Liver (tissue), 8 donors: ENCODE measurements at regions not wholly inside any gene's neighbourhood (a gene's known extent, or its start where the extent isn't known, plus 50 kb on each side); places are given as distances from the start of the nearest gene placed in this dataset.

ENCODE experiments used
- DNase-seq: peaks from one replicate; pipeline ENCODE4 v3.0.0-alpha.2; 2017; ENCODE audit warnings: low spot score
- H3K27ac ChIP-seq, 2 donors: one replicate each; pipeline ENCODE4 v1.7.0; 2013; ENCODE audit warnings: inconsistent platforms in 2 of 2, low read length in 2 of 2, control low read depth in 1 of 2, low read depth in 1 of 2, mild to moderate bottlenecking in 1 of 2
- H3K27me3 ChIP-seq, 4 donors: one replicate each; pipeline versions ENCODE4 v1.6.1 to v1.7.0; 2013; ENCODE audit warnings: low read length in 3 of 4, inconsistent platforms in 1 of 4, mild to moderate bottlenecking in 1 of 4, moderate library complexity in 1 of 4; ENCODE audit not compliant: control insufficient read depth in 4 of 4, insufficient read depth in 4 of 4
- H3K36me3 ChIP-seq, 4 donors: one replicate each; pipeline versions ENCODE4 v1.6.1 to v1.7.0; 2013; ENCODE audit warnings: low read length in 3 of 4, mild to moderate bottlenecking in 3 of 4, low read depth in 1 of 4, moderate library complexity in 1 of 4; ENCODE audit not compliant: control insufficient read depth in 4 of 4, insufficient read depth in 3 of 4
- H3K4me1 ChIP-seq, 4 donors: one replicate each; pipeline versions ENCODE4 v1.6.1 to v1.7.0; 2013; ENCODE audit warnings: low read length in 3 of 4, mild to moderate bottlenecking in 3 of 4, moderate library complexity in 1 of 4; ENCODE audit not compliant: control insufficient read depth in 4 of 4, insufficient read depth in 4 of 4
- H3K4me3 ChIP-seq, 3 donors: one replicate each; pipeline versions ENCODE4 v1.6.1 to v1.7.0; 2013; ENCODE audit warnings: low read length in 3 of 3, control low read depth in 1 of 3, low read depth in 1 of 3, mild to moderate bottlenecking in 1 of 3
- H3K9ac ChIP-seq, 2 donors: one replicate each; pipeline ENCODE4 v1.7.0; 2013; ENCODE audit warnings: low read length in 2 of 2, mild to moderate bottlenecking in 2 of 2, moderate library complexity in 2 of 2, control low read depth in 1 of 2, low read depth in 1 of 2
- H3K9me3 ChIP-seq, 4 donors: one replicate each; pipeline versions ENCODE4 v1.6.1 to v1.7.0; 2013; ENCODE audit warnings: low read length in 3 of 4; ENCODE audit not compliant: control insufficient read depth in 4 of 4
- EGR1 ChIP-seq, 2 donors: IDR thresholded peaks; 2 replicates each; pipeline ENCODE4 v1.6.1; 2016 to 2018; ENCODE audit warnings: antibody characterized with exemption in 2 of 2, low read depth in 2 of 2
- FOXA1 ChIP-seq: IDR thresholded peaks from 2 replicates; pipeline ENCODE4 v1.6.1; 2016; ENCODE audit warnings: antibody characterized with exemption
- FOXA2 ChIP-seq: IDR thresholded peaks from 2 replicates; pipeline ENCODE4 v1.6.1; 2016; ENCODE audit warnings: antibody characterized with exemption
- GABPA ChIP-seq, 2 donors: IDR thresholded peaks in 1 of 2; conservative IDR thresholded peaks in 1 of 2; 2 replicates each; pipeline ENCODE4 v1.6.1; 2016; ENCODE audit warnings: antibody characterized with exemption in 2 of 2, mild to moderate bottlenecking in 1 of 2, moderate library complexity in 1 of 2
- HNF4A ChIP-seq, 2 donors: conservative IDR thresholded peaks; 2 replicates each; pipeline ENCODE4 v1.6.1; 2016; ENCODE audit warnings: antibody characterized with exemption in 2 of 2, mild to moderate bottlenecking in 2 of 2
- HNF4G ChIP-seq: IDR thresholded peaks from 2 replicates; pipeline ENCODE4 v1.6.1; 2016; ENCODE audit warnings: antibody characterized with exemption
- JUND ChIP-seq, 2 donors: IDR thresholded peaks; 2 replicates each; pipeline ENCODE4 v1.6.1; 2016; ENCODE audit warnings: antibody characterized with exemption in 2 of 2
- NR2F2 ChIP-seq: IDR thresholded peaks from 2 replicates; pipeline ENCODE4 v1.6.1; 2016; ENCODE audit warnings: antibody characterized with exemption
- RAD21 ChIP-seq, 2 donors: IDR thresholded peaks; 2 replicates each; pipeline ENCODE4 v1.6.1; 2016; ENCODE audit warnings: antibody characterized with exemption in 2 of 2, mild to moderate bottlenecking in 2 of 2
- REST ChIP-seq: IDR thresholded peaks from 2 replicates; pipeline ENCODE4 v1.6.1; 2016; ENCODE audit warnings: antibody characterized with exemption, mild to moderate bottlenecking
- RXRA ChIP-seq, 2 donors: IDR thresholded peaks; 2 replicates each; pipeline ENCODE4 v1.6.1; 2017 to 2018; ENCODE audit warnings: antibody characterized with exemption in 2 of 2, mild to moderate bottlenecking in 1 of 2
- SP1 ChIP-seq: IDR thresholded peaks from 2 replicates; pipeline ENCODE4 v1.6.1; 2018; ENCODE audit warnings: antibody characterized with exemption, mild to moderate bottlenecking
- YY1 ChIP-seq: IDR thresholded peaks from 2 replicates; pipeline ENCODE4 v1.6.1; 2016; ENCODE audit warnings: antibody characterized with exemption, mild to moderate bottlenecking
- WGBS: extraction: QIAGEN DNeasy Blood & Tissue Kit; methylation state at CpG from one replicate; pipeline ENCODE4 v1.1.7; 2013; 5-methylcytosine and 5-hydroxymethylcytosine counted together
- TF ChIP-seq, protein P1 (sequence below): fragments of 150-350 bp; IDR thresholded peaks from 2 replicates; pipeline ENCODE4 v1.5.1; 2017; ENCODE audit warnings: improper control_type of control experiment, low read depth, low read length; ENCODE audit not compliant: missing input control
- TF ChIP-seq, protein P2 (sequence below): IDR thresholded peaks from 2 replicates; pipeline ENCODE4 v1.6.1; 2016; ENCODE audit warnings: antibody characterized with exemption
- TF ChIP-seq, protein P3 (sequence below): IDR thresholded peaks from 2 replicates; pipeline ENCODE4 v1.6.1; 2016; ENCODE audit warnings: antibody characterized with exemption
- TF ChIP-seq, protein P4 (sequence below): IDR thresholded peaks from 2 replicates; pipeline ENCODE4 v1.6.1; 2016; ENCODE audit warnings: antibody characterized with exemption
- donor health status: healthy.
- donor health status: healthy.
- donor health status: healthy.
- donor health status: healthy.
- donor health status: healthy.

DNA sequence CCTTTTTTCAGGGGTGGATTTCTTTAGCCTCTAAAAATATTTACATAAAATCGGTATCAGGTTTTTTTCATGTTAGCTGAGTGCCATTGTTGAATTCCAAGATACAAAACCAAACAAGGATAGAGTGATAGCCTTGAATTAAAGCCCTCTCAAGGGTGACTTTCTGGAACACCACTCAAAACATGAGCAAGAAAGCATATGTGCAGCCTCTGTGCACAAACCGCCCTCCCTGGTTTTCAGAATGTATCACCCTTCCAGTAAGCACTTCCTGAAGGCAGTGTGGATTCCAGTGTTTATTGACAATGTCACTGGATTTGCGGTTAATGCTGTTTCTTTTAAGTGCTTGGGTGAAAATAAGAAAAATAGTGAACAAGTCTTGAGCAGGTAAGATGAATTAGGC lies 597.7 kb downstream of the TMEM114 start:
- Histone ChIP-seq H3K9me3 (no peaks in the 10 kb centered on the region), H3K9ac (no peak overlapping the region), H3K4me3 (no peak overlapping the region), H3K36me3 (no peaks in the 10 kb centered on the region), H3K27me3 (no peaks in the 10 kb centered on the region), H3K4me1 (no peaks in the 10 kb centered on the region), H3K27ac (no peak overlapping the region)
- DNase-seq = no peak
- WGBS = 48% methylated on average over 3 of the region's 3 CpGs
- TF ChIP-seq HNF4A (conservative IDR thresholded peaks at IDR 0.05) (no peak), RAD21 (IDR thresholded peaks at IDR 0.05) (no peak), HNF4G (no peak)
- TF ChIP-seq, protein P1, sequence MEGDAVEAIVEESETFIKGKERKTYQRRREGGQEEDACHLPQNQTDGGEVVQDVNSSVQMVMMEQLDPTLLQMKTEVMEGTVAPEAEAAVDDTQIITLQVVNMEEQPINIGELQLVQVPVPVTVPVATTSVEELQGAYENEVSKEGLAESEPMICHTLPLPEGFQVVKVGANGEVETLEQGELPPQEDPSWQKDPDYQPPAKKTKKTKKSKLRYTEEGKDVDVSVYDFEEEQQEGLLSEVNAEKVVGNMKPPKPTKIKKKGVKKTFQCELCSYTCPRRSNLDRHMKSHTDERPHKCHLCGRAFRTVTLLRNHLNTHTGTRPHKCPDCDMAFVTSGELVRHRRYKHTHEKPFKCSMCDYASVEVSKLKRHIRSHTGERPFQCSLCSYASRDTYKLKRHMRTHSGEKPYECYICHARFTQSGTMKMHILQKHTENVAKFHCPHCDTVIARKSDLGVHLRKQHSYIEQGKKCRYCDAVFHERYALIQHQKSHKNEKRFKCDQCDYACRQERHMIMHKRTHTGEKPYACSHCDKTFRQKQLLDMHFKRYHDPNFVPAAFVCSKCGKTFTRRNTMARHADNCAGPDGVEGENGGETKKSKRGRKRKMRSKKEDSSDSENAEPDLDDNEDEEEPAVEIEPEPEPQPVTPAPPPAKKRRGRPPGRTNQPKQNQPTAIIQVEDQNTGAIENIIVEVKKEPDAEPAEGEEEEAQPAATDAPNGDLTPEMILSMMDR = no peak
- TF ChIP-seq, protein P2, sequence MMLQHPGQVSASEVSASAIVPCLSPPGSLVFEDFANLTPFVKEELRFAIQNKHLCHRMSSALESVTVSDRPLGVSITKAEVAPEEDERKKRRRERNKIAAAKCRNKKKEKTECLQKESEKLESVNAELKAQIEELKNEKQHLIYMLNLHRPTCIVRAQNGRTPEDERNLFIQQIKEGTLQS = no peak

- H3K27ac ChIP-seq = no peak overlapping the region
- H3K4me1 ChIP-seq = no peaks in the 10 kb centered on the region
- H3K9ac ChIP-seq = no peak overlapping the region
- no peak for DNase-seq
- H3K4me3 ChIP-seq = no peak overlapping the region
- TF ChIP-seq, protein P1 = no peak
- TF ChIP-seq NR2F2 (no peak), EGR1 (IDR thresholded peaks at IDR 0.05; ENCODE audit: low read depth in 2 of 2) (no peak), GABPA (IDR thresholded peaks at IDR 0.05 in 1 of 2, conservative IDR thresholded peaks at IDR 0.05 in 1 of 2) (no peak), SP1 (no peak), JUND (IDR thresholded peaks at IDR 0.05) (no peak), YY1 (no peak), RXRA (IDR thresholded peaks at IDR 0.05) (no peak), HNF4G (no peak), HNF4A (conservative IDR thresholded peaks at IDR 0.05) (no peak), RAD21 (IDR thresholded peaks at IDR 0.05) (no peak), FOXA1 (no peak), FOXA2 (no peak), REST (no peak)
- TF ChIP-seq, protein P2 = no peak
- TF ChIP-seq, protein P3, sequence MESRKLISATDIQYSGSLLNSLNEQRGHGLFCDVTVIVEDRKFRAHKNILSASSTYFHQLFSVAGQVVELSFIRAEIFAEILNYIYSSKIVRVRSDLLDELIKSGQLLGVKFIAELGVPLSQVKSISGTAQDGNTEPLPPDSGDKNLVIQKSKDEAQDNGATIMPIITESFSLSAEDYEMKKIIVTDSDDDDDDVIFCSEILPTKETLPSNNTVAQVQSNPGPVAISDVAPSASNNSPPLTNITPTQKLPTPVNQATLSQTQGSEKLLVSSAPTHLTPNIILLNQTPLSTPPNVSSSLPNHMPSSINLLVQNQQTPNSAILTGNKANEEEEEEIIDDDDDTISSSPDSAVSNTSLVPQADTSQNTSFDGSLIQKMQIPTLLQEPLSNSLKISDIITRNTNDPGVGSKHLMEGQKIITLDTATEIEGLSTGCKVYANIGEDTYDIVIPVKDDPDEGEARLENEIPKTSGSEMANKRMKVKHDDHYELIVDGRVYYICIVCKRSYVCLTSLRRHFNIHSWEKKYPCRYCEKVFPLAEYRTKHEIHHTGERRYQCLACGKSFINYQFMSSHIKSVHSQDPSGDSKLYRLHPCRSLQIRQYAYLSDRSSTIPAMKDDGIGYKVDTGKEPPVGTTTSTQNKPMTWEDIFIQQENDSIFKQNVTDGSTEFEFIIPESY = no peak
- TF ChIP-seq, protein P4, sequence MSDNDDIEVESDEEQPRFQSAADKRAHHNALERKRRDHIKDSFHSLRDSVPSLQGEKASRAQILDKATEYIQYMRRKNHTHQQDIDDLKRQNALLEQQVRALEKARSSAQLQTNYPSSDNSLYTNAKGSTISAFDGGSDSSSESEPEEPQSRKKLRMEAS = no peak
- peaks cover 0 to 2% (median 0%) of the 10 kb centered on the region in 4 donors for H3K27me3 ChIP-seq
- H3K36me3 ChIP-seq = no peaks in the 10 kb centered on the region
- WGBS = 64% methylated on average over 11 of the region's 11 CpGs
- H3K9me3 ChIP-seq = no peaks in the 10 kb centered on the region
These were observed 599.6 kb downstream of the TMEM114 start for GRCh38 chr16:7990626-7991260.
